Thyroid gland (tissue), 4 donors: ENCODE measurements at regions not wholly inside any gene's neighbourhood (a gene's known extent, or its start where the extent isn't known, plus 50 kb on each side); places are given as distances from the start of the nearest gene placed in this dataset.

Experiments used
- CTCF ChIP-seq, 6 experiments: fragments of 200-600 bp in 3 of 6; fragments of 450-650 bp in 3 of 6; sonication (generic) in 3 of 6; IDR thresholded peaks; one replicate each; pipeline ENCODE4 v1.5.1; 2016 to 2019; ENCODE audit warnings: antibody characterized with exemption in 6 of 6, mild to moderate bottlenecking in 2 of 6, inconsistent platforms in 1 of 6, moderate library complexity in 1 of 6
- POLR2A ChIP-seq, 2 donors: fragments of 450-650 bp; IDR thresholded peaks; one replicate each; pipeline ENCODE4 v1.6.1; 2017; ENCODE audit warnings: antibody characterized with exemption in 2 of 2, mild to moderate bottlenecking in 2 of 2, moderate library complexity in 1 of 2

GRCh38 chr18:77818328-77818727 lies 568.7 kb downstream of the GALR1 start:
- TF ChIP-seq CTCF (IDR thresholded peaks at IDR 0.05) (no peak), POLR2A (IDR thresholded peaks at IDR 0.05) (no peak)
